Right lobe of liver (tissue), 6 donors: ENCODE measurements at regions not wholly inside any gene's neighbourhood (a gene's known extent, or its start where the extent isn't known, plus 50 kb on each side); places are given as distances from the start of the nearest gene placed in this dataset.

Experiments used
- ATAC-seq, 4 donors: fragments of 200-7000 bp; cut with Tn5 transposase; one replicate each; pipeline ENCODE4 v1.9.1; 2020; ENCODE audit warnings: mild to moderate bottlenecking in 4 of 4, moderate library complexity in 4 of 4
- DNase-seq, 3 donors: peaks; one replicate each; pipeline ENCODE4 v3.0.0-alpha.2; 2020
- H3K27ac ChIP-seq, 3 donors: fragments of 200-600 bp; one replicate each; pipeline ENCODE4 v1.8.0; 2022
- H3K27me3 ChIP-seq, 2 donors: fragments of 200-600 bp; one replicate each; pipeline ENCODE4 v1.8.0; 2022
- H3K36me3 ChIP-seq, 4 donors: fragments of 200-600 bp; sonication (generic) in 1 of 4; one replicate each; pipeline versions ENCODE4 v1.5.1 to v1.8.0; 2017 to 2022; ENCODE audit warnings: control low read depth in 1 of 4
- H3K4me1 ChIP-seq, 4 donors: fragments of 200-600 bp; sonication (generic) in 1 of 4; one replicate each; pipeline versions ENCODE4 v1.5.1 to v1.8.0; 2017 to 2022; ENCODE audit warnings: control low read depth in 1 of 4
- H3K4me3 ChIP-seq, 3 donors: fragments of 200-600 bp; one replicate each; pipeline ENCODE4 v1.8.0; 2022
- H3K9me3 ChIP-seq, 4 donors: fragments of 200-600 bp; sonication (generic) in 1 of 4; one replicate each; pipeline versions ENCODE4 v1.5.1 to v1.8.0; 2017 to 2022; ENCODE audit warnings: control low read depth in 1 of 4
- CTCF ChIP-seq, 4 donors: fragments of 200-600 bp in 3 of 4; fragments of 450-650 bp in 1 of 4; IDR thresholded peaks; one replicate each; pipeline versions ENCODE4 v1.5.1 to v1.8.0; 2016 to 2022; ENCODE audit warnings: antibody characterized with exemption in 4 of 4, mild to moderate bottlenecking in 2 of 4
- POLR2A ChIP-seq: fragments of 450-650 bp; IDR thresholded peaks from one replicate; pipeline ENCODE4 v1.6.1; 2017; ENCODE audit warnings: antibody characterized with exemption, mild to moderate bottlenecking
- WGBS: methylation state at CpG from one replicate; pipeline ENCODE4 v1.1.6; 2018; ENCODE audit warnings: low coverage, low lambda C conversion rate; ENCODE audit not compliant: insufficient coverage; ENCODE audit errors: missing lambda C conversion rate; 5-methylcytosine and 5-hydroxymethylcytosine counted together
- intact Hi-C, 2 donors: fragments of 100-400 bp; cut with DNase I; formaldehyde crosslinking; loops; one replicate each; pipeline versions ENCODE4 v1.11.2 to v1.14.1; 2022
- donor health status: DM: no; HTN: yes; CAD: no.
- donor health status: DM: no; HTN: no; CAD: no.
- donor health status: DM: no; HTN: no; CAD: no.
- donor health status: DM: no; HTN: yes; CAD: no.
- donor health status: DM: no; HTN: yes; CAD: no.

GRCh38 chr5:97923997-97924396 lies 741.0 kb upstream of the RIOK2 start:
- ATAC-seq (no peak), DNase-seq (no peak)
- H3K36me3 ChIP-seq, result no peaks in the 10 kb centered on the region
- intact Hi-C loops, result no loop called here
- no peak overlapping the region for H3K27ac ChIP-seq
- no peak overlapping the region for H3K4me3 ChIP-seq
- 48% methylated on average over 1 of the region's 1 CpG for WGBS
- TF ChIP-seq CTCF (IDR thresholded peaks at IDR 0.05) (no peak), POLR2A (no peak)
- H3K4me1 ChIP-seq, result no peaks in the 10 kb centered on the region
- no peaks in the 10 kb centered on the region for H3K27me3 ChIP-seq
- H3K9me3 ChIP-seq, result no peaks in the 10 kb centered on the region

- 45% methylated on average over 1 of the region's 1 CpG for WGBS
- H3K4me1 ChIP-seq, result no peaks in the 10 kb centered on the region
- DNase-seq (no peak), ATAC-seq (no peak)
- TF ChIP-seq CTCF (IDR thresholded peaks at IDR 0.05) (no peak), POLR2A (no peak)
- intact Hi-C loops, result no loop called here
- H3K36me3 ChIP-seq, result no peaks in the 10 kb centered on the region
- H3K4me3 ChIP-seq, result no peak overlapping the region
- no peak overlapping the region for H3K27ac ChIP-seq
- no peaks in the 10 kb centered on the region for H3K9me3 ChIP-seq
- H3K27me3 ChIP-seq, result no peaks in the 10 kb centered on the region
Observed at GRCh38 chr5:97929383-97929782, 746.3 kb upstream of the RIOK2 start.

- TF ChIP-seq CTCF (IDR thresholded peaks at IDR 0.05), result no peak
- no peak for TF ChIP-seq POLR2A
- ATAC-seq (no peak), DNase-seq (no peak)
- intact Hi-C loops, result no loop called here
- Histone ChIP-seq H3K27ac (no peak overlapping the region), H3K27me3 (no peaks in the 10 kb centered on the region), H3K9me3 (no peaks in the 10 kb centered on the region), H3K4me3 (no peak overlapping the region), H3K4me1 (no peaks in the 10 kb centered on the region), H3K36me3 (no peaks in the 10 kb centered on the region)
Observed at GRCh38 chr5:97931829-97932228, 748.8 kb upstream of the RIOK2 start.

- ATAC-seq, result no peak
Observed at GRCh38 chr5:97936231-97936630, 753.2 kb upstream of the RIOK2 start.

More at GRCh38 chr5:97936231-97936630, 753.2 kb upstream of the RIOK2 start:
- TF ChIP-seq CTCF (IDR thresholded peaks at IDR 0.05) (no peak), POLR2A (no peak)
- Histone ChIP-seq H3K27me3 (no peaks in the 10 kb centered on the region), H3K27ac (no peak overlapping the region), H3K36me3 (no peaks in the 10 kb centered on the region), H3K4me3 (no peak overlapping the region), H3K9me3 (no peaks in the 10 kb centered on the region), H3K4me1 (no peaks in the 10 kb centered on the region)
- 44% methylated on average over 1 of the region's 1 CpG for WGBS
- intact Hi-C loops, result no loop called here
- DNase-seq, result no peak
